ENCODE measurements at regions not wholly inside any gene's neighbourhood (a gene's known extent, or its start where the extent isn't known, plus 50 kb on each side); places are given as distances from the start of the nearest gene placed in this dataset.
A peak's percentile ranks its signal among the peaks of the same experiment; 100 is the strongest.
"Not testable (repeated sequence)": the region's sequence is repeated elsewhere in the genome, so short reads cannot be mapped to it uniquely, and the experiment has no call there.

GRCh38 chr9:78437296-78437695 lies 140.4 kb downstream of the PSAT1 start:
- FAIRE-seq (no peak), DNase-seq (ENCODE audit: extremely low spot score, insufficient read length, low read depth) (no peak)

GRCh38 chr9:78437806-78438205 lies 140.9 kb downstream of the PSAT1 start:
- DNase-seq (ENCODE audit: extremely low spot score, insufficient read length, low read depth) (no peak), FAIRE-seq (no peak)

DNA sequence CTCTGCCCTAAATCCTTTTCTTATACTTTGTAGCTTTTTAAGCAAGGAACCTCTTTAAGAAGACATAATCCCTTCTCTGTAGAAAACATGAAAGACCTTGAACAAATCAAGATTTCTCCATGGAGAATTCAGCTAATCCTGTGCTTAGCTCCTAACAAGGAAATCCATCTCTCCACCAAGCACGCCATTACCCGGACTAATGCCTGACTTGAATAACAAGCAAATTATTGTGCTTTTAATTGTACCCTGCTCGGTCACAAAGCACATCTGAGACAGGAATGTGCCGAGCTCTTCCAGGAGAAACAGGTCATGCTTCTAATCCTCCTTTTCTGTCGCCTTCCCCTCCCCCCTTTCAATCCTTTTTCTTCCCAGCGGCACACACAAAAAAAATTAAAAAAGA lies 141.3 kb downstream of the PSAT1 start:
- FAIRE-seq: no peak
- no peak for DNase-seq (ENCODE audit: extremely low spot score, insufficient read length, low read depth)

- DNase-seq (ENCODE audit: extremely low spot score, insufficient read length, low read depth): no peak
- FAIRE-seq: no peak
Observed at GRCh38 chr9:78438780-78439179, 141.9 kb downstream of the PSAT1 start.

- DNase-seq (ENCODE audit: extremely low spot score, insufficient read length, low read depth) (peak; percentile 54), FAIRE-seq (peak; percentile 91)
Observed at GRCh38 chr9:78439190-78439865, 142.4 kb downstream of the PSAT1 start.

DNA sequence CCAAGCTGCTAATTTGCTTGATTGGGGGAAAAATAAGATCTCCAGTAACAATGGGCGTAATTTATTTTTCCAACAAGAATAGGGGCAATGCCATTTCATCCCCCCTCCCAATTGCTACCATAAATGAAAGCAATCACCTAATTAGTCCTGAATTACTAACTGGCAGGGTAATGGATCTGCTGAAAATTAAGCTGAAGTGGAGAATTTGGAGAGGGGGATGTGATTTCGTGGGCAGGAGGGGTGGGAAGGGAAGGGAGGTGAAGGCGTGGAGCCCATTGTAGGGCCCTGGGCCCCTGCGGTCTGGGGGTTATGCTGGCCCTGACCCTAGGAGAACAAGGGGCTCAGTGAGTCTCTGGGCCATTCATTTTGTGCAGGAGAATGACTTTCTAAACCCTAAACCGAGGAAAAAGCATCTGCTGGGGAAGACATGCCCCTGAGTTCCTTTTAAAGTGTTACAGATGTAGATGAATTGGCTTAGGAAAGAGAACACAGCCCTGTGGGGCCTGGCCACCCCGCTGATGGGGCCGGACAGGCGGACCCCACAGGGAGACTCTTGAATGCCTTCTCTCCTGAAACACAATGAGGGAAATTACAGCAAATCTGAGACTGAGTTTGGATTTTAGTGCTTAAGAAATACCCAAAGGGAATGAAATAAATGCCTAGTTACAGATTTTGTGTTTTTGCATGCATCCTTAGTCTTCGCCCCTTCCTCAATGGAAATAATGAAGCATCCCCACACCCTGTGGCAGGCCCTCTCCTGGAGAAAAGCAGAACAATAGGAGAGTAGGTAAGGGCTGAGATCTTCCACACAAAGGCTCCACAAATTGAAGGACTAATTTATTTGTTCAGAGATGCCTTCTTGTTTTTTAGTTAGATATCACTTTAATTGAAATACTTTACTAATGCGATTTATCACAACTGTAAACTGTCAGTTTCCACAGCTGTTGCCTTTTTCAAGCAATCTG lies 143.2 kb downstream of the PSAT1 start:
- no peak for DNase-seq (ENCODE audit: extremely low spot score, insufficient read length, low read depth)
- no peak for FAIRE-seq

- DNase-seq (ENCODE audit: extremely low spot score, insufficient read length, low read depth) (no peak), FAIRE-seq (no peak)
Observed at GRCh38 chr9:78441396-78441795, 144.5 kb downstream of the PSAT1 start.

DNA sequence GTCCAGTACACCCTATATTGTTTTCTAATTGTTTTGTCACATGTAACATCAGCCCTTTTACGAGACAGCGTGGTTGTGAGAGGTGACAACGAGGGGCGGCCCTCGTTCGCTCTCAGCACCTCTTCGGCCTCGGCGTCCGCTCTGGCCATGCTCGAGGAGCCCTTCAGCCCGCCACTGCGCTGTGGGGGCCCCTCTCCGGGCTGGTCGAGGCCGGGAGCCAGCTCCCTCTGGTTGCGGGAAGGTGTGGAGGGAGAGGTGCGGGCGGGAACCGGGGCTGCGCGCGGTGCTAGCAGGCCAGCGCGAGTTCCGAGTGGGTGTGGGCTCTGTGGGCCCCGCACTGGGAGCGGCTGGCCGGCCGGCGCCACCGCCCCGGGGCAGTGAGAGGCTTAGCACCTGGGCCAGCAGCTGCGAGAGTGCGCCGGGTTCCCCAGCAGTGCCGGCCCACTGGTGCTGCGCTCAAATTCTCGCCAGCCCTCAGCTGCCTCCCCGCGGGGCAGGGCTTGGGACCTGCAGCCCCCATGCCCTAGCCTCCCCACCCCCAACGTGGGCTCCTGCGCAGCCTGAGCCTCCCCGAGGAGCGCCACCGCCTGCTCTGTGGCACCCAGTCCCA lies 145.0 kb downstream of the PSAT1 start:
- no peak for DNase-seq (ENCODE audit: extremely low spot score, insufficient read length, low read depth)
- FAIRE-seq: no peak

DNA sequence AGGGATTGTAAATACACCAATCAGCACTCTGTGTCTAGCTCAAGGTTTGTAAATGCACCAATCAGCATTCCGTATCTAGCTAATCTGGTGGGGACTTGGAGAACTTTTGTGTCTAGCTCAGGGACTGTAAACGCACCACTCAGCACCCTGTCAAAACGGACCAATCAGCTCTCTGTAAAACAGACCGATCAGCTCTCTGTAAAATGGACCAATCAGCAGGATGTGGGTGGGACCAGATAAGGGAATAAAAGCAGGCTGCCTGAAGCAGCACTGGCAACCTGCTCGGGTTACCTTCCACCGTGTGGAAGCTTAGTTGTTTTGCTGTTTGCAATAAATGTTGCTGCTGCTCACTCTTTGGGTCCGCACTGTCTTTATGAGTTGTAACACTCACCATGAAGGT lies 145.7 kb downstream of the PSAT1 start:
- FAIRE-seq: not testable (repeated sequence)

GRCh38 chr9:78443946-78444345 lies 147.0 kb downstream of the PSAT1 start:
- FAIRE-seq: no peak

More for the DNA sequence above, 145.7 kb downstream of the PSAT1 start:
- DNase-seq (ENCODE audit: extremely low spot score, insufficient read length, low read depth): not testable (repeated sequence)

GRCh38 chr9:78448960-78449673 lies 152.2 kb downstream of the PSAT1 start:
- FAIRE-seq: no peak
- no peak for DNase-seq (ENCODE audit: extremely low spot score, insufficient read length, low read depth)

More at GRCh38 chr9:78443946-78444345, 147.0 kb downstream of the PSAT1 start:
- DNase-seq (ENCODE audit: extremely low spot score, insufficient read length, low read depth): no peak

DNA sequence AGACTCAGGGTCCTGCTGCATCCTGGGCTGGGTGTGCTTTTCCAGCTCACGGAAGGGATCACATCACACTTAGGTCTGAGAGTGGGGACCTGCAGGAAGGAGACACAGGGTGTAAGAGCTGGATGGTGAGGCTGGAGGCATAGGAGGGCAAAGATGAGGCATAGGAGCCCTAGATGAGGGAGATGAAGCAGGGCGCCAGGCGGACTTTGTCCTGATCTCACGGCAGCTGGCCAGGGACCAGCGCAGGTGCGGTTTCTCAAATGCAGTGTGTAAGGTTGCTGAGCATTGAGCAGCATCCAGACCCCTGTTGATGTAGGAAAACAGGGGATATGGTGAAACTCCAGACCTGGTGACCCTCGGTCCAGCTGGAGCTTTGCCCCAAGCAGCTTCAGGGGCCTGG lies 156.5 kb downstream of the PSAT1 start:
- DNase-seq (ENCODE audit: extremely low spot score, insufficient read length, low read depth): no peak
- FAIRE-seq: no peak

DNA sequence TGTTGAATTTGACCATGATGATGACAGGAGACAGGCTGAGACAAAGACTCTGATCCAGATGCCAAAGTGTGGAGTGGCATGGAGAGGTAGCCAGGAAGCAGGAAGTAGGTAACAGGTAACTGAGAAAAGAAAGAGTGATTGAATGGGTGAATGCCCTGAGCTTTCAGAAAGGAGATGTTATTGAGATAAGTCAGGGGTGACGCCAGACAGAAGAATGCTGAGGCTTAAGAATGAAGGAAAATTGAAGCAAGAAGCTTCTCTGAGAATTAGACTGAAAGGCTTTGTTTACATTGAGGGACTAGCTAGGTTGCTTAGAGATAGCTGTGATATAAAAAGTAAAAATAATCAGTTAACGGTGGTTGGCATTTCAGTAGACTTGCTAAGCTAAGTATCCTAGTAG lies 165.7 kb downstream of the PSAT1 start:
- FAIRE-seq (no peak), DNase-seq (ENCODE audit: extremely low spot score, insufficient read length, low read depth) (no peak)

DNA sequence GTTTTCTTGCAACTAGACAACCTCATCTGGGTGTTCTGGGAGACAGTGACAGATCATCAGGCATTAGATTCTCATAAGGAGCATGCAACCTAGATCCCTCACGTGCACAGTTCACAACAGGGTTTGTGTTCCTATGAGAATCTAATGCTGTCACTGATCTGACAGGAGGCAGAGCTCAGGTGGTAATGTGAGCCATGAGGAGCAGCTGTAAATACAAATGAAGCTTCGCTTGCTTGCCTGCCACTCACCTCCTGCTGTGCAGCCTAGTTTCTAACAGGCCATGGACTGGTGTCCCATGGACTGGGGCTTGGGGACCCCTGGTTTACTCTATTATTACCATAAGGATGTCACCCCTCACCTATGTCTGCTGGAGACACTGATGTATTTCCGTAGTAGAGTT lies 166.8 kb downstream of the PSAT1 start:
- FAIRE-seq (no peak), DNase-seq (ENCODE audit: extremely low spot score, insufficient read length, low read depth) (no peak)

DNA sequence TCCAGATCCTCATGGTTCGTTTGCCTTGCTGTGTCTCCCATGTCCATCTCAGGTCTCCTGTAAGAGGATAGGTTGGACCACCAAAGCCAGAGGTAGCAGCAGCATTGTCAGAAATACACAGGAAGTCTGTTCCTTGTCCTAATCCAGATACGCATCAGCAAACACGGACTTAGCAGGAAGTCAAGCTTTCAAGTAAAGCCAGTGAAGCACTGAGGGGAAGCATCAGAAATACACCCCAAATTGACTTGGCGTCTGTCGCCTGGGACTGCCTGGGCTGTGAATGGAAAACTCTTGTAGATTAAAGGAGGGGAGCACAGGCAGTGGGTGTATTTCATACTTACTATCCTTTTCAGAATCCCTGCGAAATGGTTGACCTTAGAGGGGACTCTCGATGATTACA lies 171.3 kb downstream of the PSAT1 start:
- FAIRE-seq: no peak
- no peak for DNase-seq (ENCODE audit: extremely low spot score, insufficient read length, low read depth)

DNA sequence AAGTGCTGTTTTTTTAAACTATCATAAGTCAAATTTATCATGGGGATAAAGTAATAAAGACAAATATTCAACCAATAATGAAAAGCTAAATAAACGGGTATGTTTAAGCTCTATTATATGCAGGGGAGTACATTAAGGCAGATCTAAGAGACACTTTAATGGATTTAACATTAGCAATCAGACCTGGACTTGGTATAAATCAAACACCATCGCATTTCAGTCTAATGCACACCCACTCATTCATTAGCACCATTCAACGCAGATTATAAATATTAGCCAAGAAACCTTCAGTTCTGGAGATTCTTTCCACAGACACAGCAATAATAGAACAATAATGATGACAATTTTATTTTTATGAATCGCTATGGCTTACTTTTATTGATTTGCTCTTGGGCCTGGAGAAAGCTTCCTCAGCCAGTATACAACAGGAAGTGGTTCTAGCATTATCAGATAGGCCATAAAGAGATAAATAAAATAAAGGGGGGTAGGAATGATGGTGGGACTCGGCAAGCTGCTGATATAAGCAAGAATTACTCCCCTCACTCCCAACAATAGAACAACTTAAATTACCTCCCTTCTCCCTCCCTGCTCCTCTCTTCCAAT lies 172.2 kb downstream of the PSAT1 start:
- DNase-seq (ENCODE audit: extremely low spot score, insufficient read length, low read depth) (no peak), FAIRE-seq (no peak)

- no peak for DNase-seq (ENCODE audit: extremely low spot score, insufficient read length, low read depth)
- no peak for FAIRE-seq
Observed at GRCh38 chr9:78470216-78470615, 173.3 kb downstream of the PSAT1 start.

GRCh38 chr9:78470741-78471140 lies 173.8 kb downstream of the PSAT1 start:
- no peak for DNase-seq (ENCODE audit: extremely low spot score, insufficient read length, low read depth)
- no peak for FAIRE-seq

DNA sequence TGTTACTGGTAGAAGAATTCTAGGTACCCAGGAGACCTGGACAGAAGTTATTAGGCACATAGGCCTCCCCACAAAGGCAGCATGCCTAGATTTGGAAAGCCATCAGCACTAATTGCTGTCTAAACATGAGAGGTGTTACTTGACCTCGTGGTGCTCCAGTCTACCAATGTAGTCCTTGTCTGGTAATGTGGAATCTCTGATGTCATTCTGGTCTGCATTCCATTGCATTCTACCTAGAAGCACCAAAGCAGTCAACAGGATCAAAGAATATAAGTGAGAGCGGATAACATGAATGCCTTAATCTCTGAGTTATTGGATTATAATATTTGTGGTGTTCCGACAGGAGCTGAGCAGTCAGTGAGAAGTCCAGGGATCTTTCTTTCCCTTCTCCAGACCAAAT lies 175.2 kb downstream of the PSAT1 start:
- FAIRE-seq: no peak

DNA sequence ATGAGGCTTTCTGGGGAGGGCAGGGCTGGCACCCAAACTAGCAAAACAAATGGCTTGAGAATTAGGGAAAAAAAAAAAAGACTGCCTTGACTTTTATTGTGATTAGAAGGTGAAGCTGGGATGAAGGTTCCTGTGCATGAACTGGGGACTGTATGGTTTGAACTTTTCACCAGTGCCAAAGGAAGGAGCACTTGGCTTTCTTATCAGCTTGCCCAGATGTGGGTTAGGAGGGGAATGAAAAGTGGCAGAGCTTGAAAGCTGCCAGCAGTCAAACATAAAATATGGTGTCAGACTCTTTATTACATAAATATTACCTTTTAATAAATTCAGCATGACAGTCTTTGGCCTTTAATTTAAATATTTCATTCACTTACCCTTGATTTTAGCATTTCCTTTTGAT lies 182.5 kb downstream of the PSAT1 start:
- DNase-seq (ENCODE audit: extremely low spot score, insufficient read length, low read depth): no peak
- no peak for FAIRE-seq

More for the DNA sequence above, 175.2 kb downstream of the PSAT1 start:
- no peak for DNase-seq (ENCODE audit: extremely low spot score, insufficient read length, low read depth)
